Activated B cell treated with CpG ODN at 0.5 μM for 24 hours (primary cell): ENCODE measurements at regions not wholly inside any gene's neighbourhood (a gene's known extent, or its start where the extent isn't known, plus 50 kb on each side); places are given as distances from the start of the nearest gene placed in this dataset.

Experiments used
- ATAC-seq: fragments of 200-7000 bp; cut with Tn5 transposase; one replicate; pipeline ENCODE4 v1.10.0; 2021; ENCODE audit warnings: low read depth, mild to moderate bottlenecking, moderate library complexity
- CTCF ChIA-PET: fragments of 350-600 bp; sonication (Branson Sonifier 250); formaldehyde crosslinking; loops from one replicate; lab custom pipeline; 2021; ENCODE audit warnings: antibody characterized with exemption; lab: Charles Lee
- POLR2A ChIA-PET: fragments of 350-600 bp; sonication (Branson Sonifier 250); formaldehyde crosslinking; loops from one replicate; lab custom pipeline; 2021; ENCODE audit warnings: antibody characterized with exemption; lab: Charles Lee
- DNase-seq: peaks from one replicate; pipeline ENCODE4 v3.0.0; 2022
- H3K27ac Mint-ChIP-seq: one replicate; pipeline ENCODE4 v1.8.0; 2020; ENCODE audit warnings: mixed read lengths
- H3K27me3 Mint-ChIP-seq: one replicate; pipeline ENCODE4 v1.8.0; 2021; ENCODE audit warnings: mixed read lengths
- H3K36me3 Mint-ChIP-seq: one replicate; pipeline ENCODE4 v1.8.0; 2021; ENCODE audit warnings: low read depth, mixed read lengths
- H3K4me1 Mint-ChIP-seq: one replicate; pipeline ENCODE4 v1.8.0; 2021; ENCODE audit warnings: mixed read lengths
- H3K4me3 Mint-ChIP-seq: one replicate; pipeline ENCODE4 v1.8.0; 2020; ENCODE audit warnings: mild to moderate bottlenecking, mixed read lengths
- H3K9me3 Mint-ChIP-seq: one replicate; pipeline ENCODE4 v1.8.0; 2020; ENCODE audit warnings: mixed read lengths
- CTCF ChIP-seq: fragments of 200-600 bp; IDR thresholded peaks from one replicate; pipeline ENCODE4 v1.8.0; 2022; ENCODE audit warnings: antibody characterized with exemption, mild to moderate bottlenecking
- intact Hi-C: fragments of 100-400 bp; cut with micrococcal nuclease; formaldehyde crosslinking; loops from one replicate; pipeline ENCODE4 v1.15.1; 2024

GRCh38 chr4:134544303-134544770 lies 342.7 kb upstream of the PABPC4L start:
- ATAC-seq (no peak), DNase-seq (no peak)
- no peak for TF ChIP-seq CTCF
- H3K9me3 Mint-ChIP-seq: peaks cover 10% of the 10 kb centered on the region
- H3K36me3 Mint-ChIP-seq: no peaks in the 10 kb centered on the region
- intact Hi-C loops: no loop called here
- no peak overlapping the region for H3K27ac Mint-ChIP-seq
- ChIA-PET CTCF (no interaction called here), POLR2A (no interaction called here)
- no peaks in the 10 kb centered on the region for H3K4me1 Mint-ChIP-seq
- no peak overlapping the region for H3K4me3 Mint-ChIP-seq
- H3K27me3 Mint-ChIP-seq: no peaks in the 10 kb centered on the region

- H3K4me1 Mint-ChIP-seq: no peaks in the 10 kb centered on the region
- no peaks in the 10 kb centered on the region for H3K27me3 Mint-ChIP-seq
- POLR2A ChIA-PET: no interaction called here
- DNase-seq: no peak
- no peak overlapping the region for H3K27ac Mint-ChIP-seq
- TF ChIP-seq CTCF: no peak
- peaks cover 6% of the 10 kb centered on the region for H3K9me3 Mint-ChIP-seq
- no peak for ATAC-seq
- H3K36me3 Mint-ChIP-seq: no peaks in the 10 kb centered on the region
- intact Hi-C loops: no loop called here
- CTCF ChIA-PET: no interaction called here
- no peak overlapping the region for H3K4me3 Mint-ChIP-seq
Measured at GRCh38 chr4:134540588-134540987, 339.0 kb upstream of the PABPC4L start.

- Mint-ChIP-seq H3K9me3 (peaks cover 6% of the 10 kb centered on the region), H3K27ac (no peak overlapping the region), H3K4me3 (no peak overlapping the region), H3K27me3 (no peaks in the 10 kb centered on the region), H3K36me3 (no peaks in the 10 kb centered on the region), H3K4me1 (no peaks in the 10 kb centered on the region)
- TF ChIP-seq CTCF: no peak
- POLR2A ChIA-PET: no interaction called here
- intact Hi-C loops: no loop called here
- ATAC-seq: no peak
- CTCF ChIA-PET: no interaction called here
- no peak for DNase-seq
Measured at GRCh38 chr4:134539729-134540231, 338.2 kb upstream of the PABPC4L start.

- no peak for TF ChIP-seq CTCF
- ATAC-seq: no peak
- no peak overlapping the region for H3K27ac Mint-ChIP-seq
- peaks cover 8% of the 10 kb centered on the region for H3K9me3 Mint-ChIP-seq
- no peak for DNase-seq
- H3K27me3 Mint-ChIP-seq: no peaks in the 10 kb centered on the region
- POLR2A ChIA-PET: no interaction called here
- H3K36me3 Mint-ChIP-seq: no peaks in the 10 kb centered on the region
- CTCF ChIA-PET: no interaction called here
- no peak overlapping the region for H3K4me3 Mint-ChIP-seq
- intact Hi-C loops: no loop called here
- H3K4me1 Mint-ChIP-seq: no peaks in the 10 kb centered on the region
Measured at GRCh38 chr4:134537701-134538100, 336.1 kb upstream of the PABPC4L start.

GRCh38 chr4:134533068-134533467 lies 331.5 kb upstream of the PABPC4L start:
- intact Hi-C loops: no loop called here
- H3K27me3 Mint-ChIP-seq: no peaks in the 10 kb centered on the region
- H3K36me3 Mint-ChIP-seq: no peaks in the 10 kb centered on the region
- POLR2A ChIA-PET: no interaction called here
- CTCF ChIA-PET: no interaction called here
- ATAC-seq (no peak), DNase-seq (no peak)
- no peaks in the 10 kb centered on the region for H3K4me1 Mint-ChIP-seq
- H3K27ac Mint-ChIP-seq: no peak overlapping the region
- H3K9me3 Mint-ChIP-seq: peaks cover 8% of the 10 kb centered on the region
- no peak overlapping the region for H3K4me3 Mint-ChIP-seq
- no peak for TF ChIP-seq CTCF
